ENCODE measurements at regions not wholly inside any gene's neighbourhood (a gene's known extent, or its start where the extent isn't known, plus 50 kb on each side); places are given as distances from the start of the nearest gene placed in this dataset.

DNA sequence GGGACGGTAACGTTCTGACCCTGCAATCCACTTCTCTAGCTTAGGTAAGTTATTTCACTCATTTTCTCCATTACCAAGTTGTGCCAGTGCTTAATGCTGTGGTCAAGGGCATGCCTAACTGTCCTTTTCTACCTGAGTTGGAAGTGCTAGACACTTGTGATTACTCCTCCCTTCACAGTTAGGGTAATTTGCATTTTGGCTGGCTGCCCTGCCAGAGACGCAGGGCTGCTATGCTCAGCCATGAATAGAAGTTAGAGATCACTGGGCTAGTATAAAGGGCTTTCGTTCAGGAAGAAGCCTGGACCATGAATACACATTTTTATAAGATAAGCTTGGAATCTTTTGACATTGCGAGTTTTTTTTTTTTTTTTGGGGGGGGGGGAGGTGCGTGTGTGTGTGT lies 633.2 kb upstream of the NEGR1 start:
- TF ChIP-seq, protein P1, sequence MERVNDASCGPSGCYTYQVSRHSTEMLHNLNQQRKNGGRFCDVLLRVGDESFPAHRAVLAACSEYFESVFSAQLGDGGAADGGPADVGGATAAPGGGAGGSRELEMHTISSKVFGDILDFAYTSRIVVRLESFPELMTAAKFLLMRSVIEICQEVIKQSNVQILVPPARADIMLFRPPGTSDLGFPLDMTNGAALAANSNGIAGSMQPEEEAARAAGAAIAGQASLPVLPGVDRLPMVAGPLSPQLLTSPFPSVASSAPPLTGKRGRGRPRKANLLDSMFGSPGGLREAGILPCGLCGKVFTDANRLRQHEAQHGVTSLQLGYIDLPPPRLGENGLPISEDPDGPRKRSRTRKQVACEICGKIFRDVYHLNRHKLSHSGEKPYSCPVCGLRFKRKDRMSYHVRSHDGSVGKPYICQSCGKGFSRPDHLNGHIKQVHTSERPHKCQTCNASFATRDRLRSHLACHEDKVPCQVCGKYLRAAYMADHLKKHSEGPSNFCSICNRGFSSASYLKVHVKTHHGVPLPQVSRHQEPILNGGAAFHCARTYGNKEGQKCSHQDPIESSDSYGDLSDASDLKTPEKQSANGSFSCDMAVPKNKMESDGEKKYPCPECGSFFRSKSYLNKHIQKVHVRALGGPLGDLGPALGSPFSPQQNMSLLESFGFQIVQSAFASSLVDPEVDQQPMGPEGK (CRISPR knock-in tag; IDR thresholded peaks at IDR 0.05; ENCODE audit: borderline replicate concordance) = no peak
- no peak for TF ChIP-seq TOX (CRISPR knock-in tag; IDR thresholded peaks at IDR 0.05; ENCODE audit: borderline replicate concordance)
- TF ChIP-seq, protein P2, sequence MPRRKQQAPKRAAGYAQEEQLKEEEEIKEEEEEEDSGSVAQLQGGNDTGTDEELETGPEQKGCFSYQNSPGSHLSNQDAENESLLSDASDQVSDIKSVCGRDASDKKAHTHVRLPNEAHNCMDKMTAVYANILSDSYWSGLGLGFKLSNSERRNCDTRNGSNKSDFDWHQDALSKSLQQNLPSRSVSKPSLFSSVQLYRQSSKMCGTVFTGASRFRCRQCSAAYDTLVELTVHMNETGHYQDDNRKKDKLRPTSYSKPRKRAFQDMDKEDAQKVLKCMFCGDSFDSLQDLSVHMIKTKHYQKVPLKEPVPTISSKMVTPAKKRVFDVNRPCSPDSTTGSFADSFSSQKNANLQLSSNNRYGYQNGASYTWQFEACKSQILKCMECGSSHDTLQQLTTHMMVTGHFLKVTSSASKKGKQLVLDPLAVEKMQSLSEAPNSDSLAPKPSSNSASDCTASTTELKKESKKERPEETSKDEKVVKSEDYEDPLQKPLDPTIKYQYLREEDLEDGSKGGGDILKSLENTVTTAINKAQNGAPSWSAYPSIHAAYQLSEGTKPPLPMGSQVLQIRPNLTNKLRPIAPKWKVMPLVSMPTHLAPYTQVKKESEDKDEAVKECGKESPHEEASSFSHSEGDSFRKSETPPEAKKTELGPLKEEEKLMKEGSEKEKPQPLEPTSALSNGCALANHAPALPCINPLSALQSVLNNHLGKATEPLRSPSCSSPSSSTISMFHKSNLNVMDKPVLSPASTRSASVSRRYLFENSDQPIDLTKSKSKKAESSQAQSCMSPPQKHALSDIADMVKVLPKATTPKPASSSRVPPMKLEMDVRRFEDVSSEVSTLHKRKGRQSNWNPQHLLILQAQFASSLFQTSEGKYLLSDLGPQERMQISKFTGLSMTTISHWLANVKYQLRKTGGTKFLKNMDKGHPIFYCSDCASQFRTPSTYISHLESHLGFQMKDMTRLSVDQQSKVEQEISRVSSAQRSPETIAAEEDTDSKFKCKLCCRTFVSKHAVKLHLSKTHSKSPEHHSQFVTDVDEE (CRISPR knock-in tag; IDR thresholded peaks at IDR 0.05) = no peak
